GM19452 (cell line): ENCODE measurements at regions not wholly inside any gene's neighbourhood (a gene's known extent, or its start where the extent isn't known, plus 50 kb on each side); places are given as distances from the start of the nearest gene placed in this dataset.

ENCODE experiments used
- ATAC-seq: cut with Tn5 transposase; IDR thresholded peaks from one replicate; pipeline ENCODE4 v1.9.1; 2021; ENCODE audit not compliant: unreplicated experiment

GRCh38 chr2:146143971-146144370, 1624.1 kb upstream of the ZEB2 start:
- ATAC-seq: no peak

DNA sequence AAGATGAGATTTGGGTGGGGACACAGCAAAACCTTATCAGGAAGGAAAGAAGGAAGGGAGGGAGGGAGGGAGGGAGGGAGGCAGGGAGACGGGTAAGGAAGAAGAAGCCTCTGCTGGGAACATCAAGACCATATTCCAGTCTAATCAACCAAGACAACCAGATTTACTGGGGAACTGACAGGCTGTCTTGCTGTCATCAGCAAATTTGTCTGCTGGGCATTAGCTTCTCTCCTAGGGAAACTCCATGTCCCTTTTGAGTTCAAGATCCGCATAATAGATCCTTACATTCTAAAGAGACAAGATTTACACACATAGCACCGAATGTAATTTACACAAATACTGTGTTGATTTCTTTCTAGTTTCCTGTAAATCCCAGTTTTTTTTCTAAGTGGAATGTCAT, 1618.9 kb upstream of the ZEB2 start:
- no peak for ATAC-seq

DNA sequence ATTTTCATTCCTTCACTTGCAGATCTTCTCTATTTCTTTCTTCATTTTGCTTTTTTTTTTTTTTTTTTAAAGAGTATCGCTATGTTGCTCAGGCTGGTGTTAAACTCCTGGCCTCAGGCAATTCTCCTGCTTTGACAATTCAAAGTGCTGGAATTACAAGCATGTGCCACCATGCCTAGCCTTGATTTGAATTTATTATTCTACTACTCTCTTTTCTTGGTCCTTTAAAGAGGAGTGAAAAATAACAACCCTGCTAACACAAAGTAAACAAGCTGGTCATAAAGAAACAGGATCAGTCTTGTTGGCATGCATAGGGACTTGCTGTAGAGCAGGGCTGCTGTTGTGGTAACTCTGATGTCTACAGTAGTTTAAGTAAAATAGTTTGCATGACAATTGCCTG, 1615.3 kb upstream of the ZEB2 start:
- ATAC-seq: no peak

DNA sequence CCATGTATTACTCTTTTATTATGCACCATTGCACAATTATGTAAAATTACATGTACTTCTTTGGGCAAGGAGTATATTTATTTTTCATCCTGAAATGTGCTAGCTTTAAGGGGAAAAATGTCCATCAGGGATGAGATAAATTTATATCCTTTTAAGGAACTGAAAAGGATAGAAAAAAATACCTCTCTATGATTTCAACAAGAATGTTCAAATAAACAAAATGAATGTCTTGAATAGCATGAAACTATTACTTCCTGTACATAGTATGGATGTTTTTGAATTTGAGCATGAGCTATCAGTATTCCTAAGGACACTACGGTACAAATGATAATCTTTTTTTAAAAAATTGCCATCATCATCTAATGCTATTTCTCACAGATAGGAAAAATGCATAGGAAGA, 1611.9 kb upstream of the ZEB2 start:
- no peak for ATAC-seq

- no peak for ATAC-seq
These were observed 1611.1 kb upstream of the ZEB2 start for GRCh38 chr2:146131048-146131447.

GRCh38 chr2:146130290-146130689, 1610.4 kb upstream of the ZEB2 start:
- no peak for ATAC-seq

DNA sequence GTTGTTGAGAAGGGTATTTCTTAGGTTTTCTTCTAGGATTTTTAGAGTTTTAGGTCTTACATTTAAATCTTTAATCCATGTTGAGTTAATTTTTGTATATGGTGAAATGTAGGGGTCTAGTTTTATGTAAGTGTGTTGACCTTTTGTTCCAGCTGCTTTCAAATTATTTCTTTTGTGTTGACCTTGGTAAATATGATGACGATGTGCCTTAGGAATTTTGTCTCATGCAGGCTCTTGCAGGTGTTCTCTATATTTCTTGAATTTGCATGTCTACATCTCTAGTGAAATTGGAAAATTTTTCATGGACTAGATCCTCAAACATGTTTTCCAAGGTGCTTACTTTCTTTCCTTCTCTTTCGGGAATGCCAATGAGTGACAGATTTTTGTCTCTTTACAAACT, 1609.3 kb upstream of the ZEB2 start:
- ATAC-seq: no peak

DNA sequence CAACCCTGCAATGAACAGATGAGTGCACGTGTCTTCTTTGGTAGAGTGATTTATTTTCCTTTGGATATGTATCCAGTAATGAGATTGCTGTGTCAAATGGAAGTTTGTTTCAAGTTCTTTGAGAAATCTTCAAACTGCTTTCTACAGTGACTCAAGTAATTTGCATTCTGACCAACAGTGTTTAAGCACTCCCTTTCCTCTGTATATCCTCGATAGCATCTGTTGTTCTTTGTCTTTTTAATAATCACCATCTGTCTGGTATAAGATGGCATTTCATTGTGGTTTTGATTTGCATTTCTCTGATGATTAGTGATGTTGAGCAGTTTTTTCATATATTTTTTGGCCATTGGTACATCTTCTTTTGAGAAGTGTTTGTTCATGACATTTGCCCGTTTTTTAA, 1608.3 kb upstream of the ZEB2 start:
- no peak for ATAC-seq

DNA sequence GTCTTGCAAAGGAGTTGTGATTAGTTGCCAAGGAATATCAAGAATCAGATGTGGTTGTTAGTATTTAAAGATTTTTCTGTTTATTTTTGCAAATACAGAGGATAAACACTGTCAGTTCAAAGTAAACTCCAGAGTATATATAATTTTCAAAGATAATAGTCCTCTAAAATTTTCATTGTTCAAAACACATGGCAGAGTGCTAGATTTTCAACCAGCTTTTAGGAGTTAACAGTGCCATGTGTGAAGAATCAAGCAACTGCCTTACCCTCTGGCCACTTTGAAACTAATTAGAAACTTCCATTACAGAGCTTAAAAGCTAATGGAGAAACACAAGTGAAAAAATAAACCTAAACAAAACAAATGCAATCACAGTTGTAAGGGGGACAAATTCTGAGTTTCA, 1605.6 kb upstream of the ZEB2 start:
- ATAC-seq: no peak

DNA sequence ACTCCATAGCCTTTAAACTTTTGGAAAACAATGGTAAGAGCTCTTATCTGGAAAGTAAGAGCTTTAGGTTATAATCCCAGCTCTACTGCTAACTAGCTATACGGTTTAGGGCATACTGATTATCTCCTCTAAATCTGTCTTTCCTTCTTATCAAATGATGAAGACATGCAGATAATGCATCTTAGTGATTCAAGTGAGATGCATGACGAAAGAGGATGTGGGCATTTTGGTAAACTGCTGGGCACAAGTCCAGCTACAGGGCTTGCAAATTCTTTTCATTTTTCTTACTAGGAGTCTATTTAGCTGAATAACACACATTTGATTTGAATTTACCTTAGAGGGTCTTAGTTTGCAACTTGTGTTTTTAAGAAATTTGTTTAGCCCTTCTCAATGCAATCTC, 1604.8 kb upstream of the ZEB2 start:
- no peak for ATAC-seq

DNA sequence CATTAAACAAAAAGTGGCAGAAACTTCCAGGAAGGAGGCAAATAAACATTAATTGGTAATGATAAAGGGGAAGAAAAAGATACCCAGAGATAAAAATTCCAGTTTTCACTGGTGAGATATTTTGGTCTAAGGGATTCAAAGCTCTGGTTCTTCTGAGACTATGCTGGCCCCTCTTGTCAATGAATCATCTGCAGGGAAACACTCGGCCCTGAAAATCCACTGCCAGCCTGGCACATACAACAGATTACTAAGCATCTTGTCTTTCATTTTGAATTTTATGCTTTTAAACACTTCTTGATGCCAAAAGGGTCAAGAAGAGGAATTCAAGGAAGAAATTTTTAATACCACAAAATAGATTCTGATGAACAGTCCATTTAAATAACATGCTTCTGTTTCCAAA, 1603.8 kb upstream of the ZEB2 start:
- ATAC-seq: no peak

GRCh38 chr2:146123256-146123655, 1603.3 kb upstream of the ZEB2 start:
- no peak for ATAC-seq

GRCh38 chr2:146119586-146119985, 1599.7 kb upstream of the ZEB2 start:
- no peak for ATAC-seq

GRCh38 chr2:146108993-146109392, 1589.1 kb upstream of the ZEB2 start:
- no peak for ATAC-seq

DNA sequence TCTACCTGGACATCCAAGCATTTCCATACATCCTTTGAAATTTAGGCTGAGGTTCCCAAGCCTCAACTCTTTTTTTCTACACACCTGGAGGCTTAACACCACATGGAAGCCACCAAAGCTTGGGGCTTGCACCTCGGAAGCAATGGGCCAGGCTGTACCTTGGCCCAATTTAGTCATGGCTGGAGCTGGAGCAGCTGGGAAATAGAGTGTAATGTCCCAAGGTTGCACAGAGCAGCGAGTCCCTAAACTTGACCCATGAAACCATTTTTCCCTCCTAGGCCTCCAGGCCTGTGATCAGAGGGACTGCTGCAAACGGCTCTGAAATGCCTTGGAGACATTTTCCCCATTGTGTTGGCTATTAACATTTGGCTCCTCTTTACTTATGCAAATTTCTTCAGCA, 1574.3 kb upstream of the ZEB2 start:
- ATAC-seq: no peak

- no peak for ATAC-seq
These were observed 1561.5 kb upstream of the ZEB2 start for GRCh38 chr2:146081459-146081858.

DNA sequence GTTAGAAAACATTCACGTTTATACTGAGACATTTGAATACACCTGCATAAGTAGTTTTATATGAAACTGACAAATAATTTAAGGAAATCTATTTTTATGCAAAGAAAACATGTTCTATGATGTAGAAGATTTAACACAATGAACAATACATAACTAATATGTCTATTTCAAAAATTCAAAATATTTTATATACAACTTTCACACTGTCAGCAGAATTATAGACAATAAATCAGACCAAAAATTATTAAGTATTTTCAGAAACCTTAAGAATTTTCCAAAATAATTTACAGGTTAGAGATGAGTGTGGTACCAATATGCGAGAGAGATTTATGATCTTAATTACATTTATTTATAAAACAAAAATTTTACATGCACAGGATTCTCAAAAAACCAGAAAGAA, 1561.0 kb upstream of the ZEB2 start:
- no peak for ATAC-seq

DNA sequence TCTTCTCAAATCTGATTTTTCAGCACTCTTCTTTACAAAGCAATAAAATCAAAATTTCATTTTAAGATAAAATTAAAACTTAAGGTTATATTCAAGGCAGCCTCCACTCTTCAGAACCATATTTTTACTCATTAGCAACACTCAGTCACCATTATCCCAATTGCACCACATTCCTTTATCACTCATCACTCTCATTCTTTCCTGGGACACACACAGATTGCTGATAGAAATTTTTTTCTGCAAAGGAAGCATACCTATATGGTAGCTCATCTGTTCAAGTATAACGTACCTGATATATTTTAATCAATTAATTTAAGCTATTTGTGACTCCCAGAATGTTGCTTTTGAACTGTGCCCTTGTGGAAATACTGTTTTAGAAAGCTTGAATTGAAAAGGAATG, 1559.3 kb upstream of the ZEB2 start:
- ATAC-seq: no peak

GRCh38 chr2:146077156-146077555, 1557.2 kb upstream of the ZEB2 start:
- ATAC-seq: no peak

DNA sequence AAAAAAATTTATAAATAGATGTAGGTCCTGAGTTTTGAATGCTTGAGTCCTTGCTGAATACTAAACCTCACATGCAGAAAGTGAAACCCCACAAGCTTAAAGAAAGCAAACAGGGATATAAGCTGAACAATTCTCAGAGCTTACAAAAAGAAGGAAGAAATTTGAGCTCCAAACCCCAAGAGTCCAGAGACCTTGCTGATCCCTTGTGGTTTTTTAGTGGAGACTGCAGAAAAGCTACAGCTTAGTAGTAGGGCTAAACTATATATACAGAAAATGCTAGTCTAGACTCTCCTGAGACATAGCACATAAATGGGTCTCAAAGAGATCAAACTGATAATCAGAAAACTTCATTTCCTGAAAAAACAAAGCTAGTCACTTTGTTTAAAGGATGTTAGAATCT, 1548.1 kb upstream of the ZEB2 start:
- no peak for ATAC-seq

DNA sequence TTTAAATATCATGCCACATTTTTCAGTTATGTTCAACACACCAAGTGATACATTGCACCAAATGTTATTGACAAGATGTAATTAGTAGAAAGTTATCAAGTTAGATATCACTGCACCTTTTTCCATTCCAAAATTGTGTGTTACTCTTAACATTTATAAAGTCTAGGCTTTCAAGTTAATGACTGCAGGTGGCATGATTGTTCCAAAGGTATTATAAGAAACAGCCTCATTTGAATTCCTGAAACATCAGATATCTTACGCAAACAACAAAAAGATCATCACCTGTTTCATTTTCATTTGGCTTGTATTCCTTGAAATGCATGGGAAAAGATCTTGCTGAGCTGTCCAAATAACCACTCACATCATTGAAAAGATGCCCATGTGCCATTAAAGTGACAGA, 1528.2 kb upstream of the ZEB2 start:
- no peak for ATAC-seq

- ATAC-seq: no peak
These were observed 1521.5 kb upstream of the ZEB2 start for GRCh38 chr2:146041274-146041910.

DNA sequence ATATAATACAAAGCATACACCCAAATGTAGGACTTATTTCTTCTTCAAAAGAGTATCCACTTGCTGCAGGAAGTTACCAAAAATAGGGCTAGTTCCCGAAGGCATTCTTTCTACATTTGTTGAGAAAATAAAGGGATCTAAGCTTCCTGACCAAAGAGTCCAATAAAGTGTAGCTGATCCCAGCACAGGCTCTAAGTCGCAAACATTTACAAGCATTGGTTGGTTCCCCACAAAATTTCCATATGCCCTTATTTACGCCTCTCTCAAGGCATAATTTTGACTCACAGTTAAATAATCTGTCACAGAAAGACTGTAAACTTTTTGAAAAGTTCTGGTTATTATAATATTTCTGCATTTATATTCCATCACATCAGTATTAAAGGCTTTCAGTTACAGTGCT, 1520.1 kb upstream of the ZEB2 start:
- no peak for ATAC-seq

- ATAC-seq: no peak
These were observed 1518.1 kb upstream of the ZEB2 start for GRCh38 chr2:146038014-146038413.
